Naive B cell (primary cell): ENCODE measurements at regions not wholly inside any gene's neighbourhood (a gene's known extent, or its start where the extent isn't known, plus 50 kb on each side); places are given as distances from the start of the nearest gene placed in this dataset.

Source experiments
- ATAC-seq, 2 donors: fragments of 150-1000 bp; cut with Tn5 transposase; 2 replicates each; pipeline ENCODE4 v1.10.0; 2021; ENCODE audit warnings: low read depth in 2 of 2, mild to moderate bottlenecking in 2 of 2, moderate library complexity in 2 of 2
- DNase-seq: peaks from one replicate; pipeline ENCODE4 v3.0.0; 2022
- H3K27ac Mint-ChIP-seq, 6 donors: one replicate each; pipeline ENCODE4 v1.8.0; 2020 to 2022; ENCODE audit warnings: mild to moderate bottlenecking in 6 of 6, mixed read lengths in 6 of 6, moderate library complexity in 5 of 6, inconsistent platforms in 2 of 6
- H3K27me3 Mint-ChIP-seq, 3 donors: one replicate each; pipeline ENCODE4 v1.8.0; 2021 to 2022; ENCODE audit warnings: mixed read lengths in 3 of 3, mild to moderate bottlenecking in 1 of 3
- H3K36me3 Mint-ChIP-seq, 2 donors: one replicate each; pipeline ENCODE4 v1.8.0; 2020 to 2022; ENCODE audit warnings: mixed read lengths in 2 of 2, inconsistent platforms in 1 of 2, mild to moderate bottlenecking in 1 of 2
- H3K4me1 Mint-ChIP-seq, 3 donors: one replicate each; pipeline ENCODE4 v1.8.0; 2020 to 2022; ENCODE audit warnings: mixed read lengths in 3 of 3, inconsistent platforms in 1 of 3, mild to moderate bottlenecking in 1 of 3, moderate library complexity in 1 of 3
- H3K4me3 Mint-ChIP-seq, 8 donors: one replicate each; pipeline ENCODE4 v1.8.0; 2020 to 2022; ENCODE audit warnings: mild to moderate bottlenecking in 8 of 8, mixed read lengths in 8 of 8, moderate library complexity in 8 of 8, inconsistent platforms in 2 of 8
- H3K9me3 Mint-ChIP-seq, 7 donors: one replicate each; pipeline ENCODE4 v1.8.0; 2020 to 2022; ENCODE audit warnings: mixed read lengths in 7 of 7, mild to moderate bottlenecking in 5 of 7, inconsistent platforms in 2 of 7, moderate library complexity in 1 of 7

DNA sequence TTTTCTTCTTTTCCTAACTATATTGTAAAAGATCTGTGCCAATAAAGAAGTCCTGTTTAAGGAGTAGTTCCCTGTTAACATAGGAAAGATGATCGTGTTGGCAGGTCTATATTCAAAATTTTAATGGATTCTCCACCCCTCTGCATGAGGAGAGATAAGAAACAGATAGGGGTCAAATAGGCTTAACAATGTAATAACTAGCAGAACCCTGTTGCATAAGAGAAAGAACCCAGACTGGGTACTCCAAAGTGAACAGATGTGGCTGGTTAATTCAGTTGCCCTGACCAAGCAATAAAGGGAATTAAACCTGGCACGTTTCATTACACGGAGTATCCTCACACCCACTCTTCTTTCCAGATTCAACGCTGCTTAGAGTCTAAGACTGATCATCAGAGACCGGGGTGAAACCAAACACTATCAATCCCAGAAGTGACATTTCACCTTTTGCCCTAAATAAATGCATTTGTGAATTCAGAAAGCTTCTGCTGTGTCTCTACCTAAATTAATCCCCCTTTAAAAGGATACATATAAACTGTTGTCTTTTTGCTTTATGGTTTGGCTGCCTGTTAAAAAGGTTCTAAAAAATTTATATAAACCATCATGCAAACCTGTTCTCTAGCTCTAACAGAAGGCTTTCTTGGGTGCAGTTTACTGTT is 1276.9 kb upstream of the WWC1 start:
- H3K27me3 Mint-ChIP-seq = no peaks in the 10 kb centered on the region
- H3K27ac Mint-ChIP-seq = no peak overlapping the region
- H3K9me3 Mint-ChIP-seq = peaks cover 0 to 15% (median 3%) of the 10 kb centered on the region in 7 donors
- ATAC-seq = no peak
- H3K4me3 Mint-ChIP-seq = no peak overlapping the region
- no peaks in the 10 kb centered on the region for H3K4me1 Mint-ChIP-seq
- DNase-seq = no peak
- H3K36me3 Mint-ChIP-seq = no peaks in the 10 kb centered on the region

GRCh38 chr5:167020418-167020817 is 1271.0 kb upstream of the WWC1 start:
- ATAC-seq (no peak), DNase-seq (no peak)
- Mint-ChIP-seq H3K9me3 (peaks cover 0 to 8% (median 0%) of the 10 kb centered on the region in 7 donors), H3K27me3 (no peaks in the 10 kb centered on the region), H3K36me3 (no peaks in the 10 kb centered on the region), H3K4me1 (no peaks in the 10 kb centered on the region), H3K4me3 (no peak overlapping the region), H3K27ac (no peak overlapping the region)

- no peak overlapping the region for H3K27ac Mint-ChIP-seq
- no peak for DNase-seq
- peaks cover 0 to 3% (median 0%) of the 10 kb centered on the region in 7 donors for H3K9me3 Mint-ChIP-seq
- H3K4me1 Mint-ChIP-seq = no peaks in the 10 kb centered on the region
- H3K27me3 Mint-ChIP-seq = no peaks in the 10 kb centered on the region
- ATAC-seq = no peak
- H3K4me3 Mint-ChIP-seq = no peak overlapping the region
- H3K36me3 Mint-ChIP-seq = no peaks in the 10 kb centered on the region
Measured at GRCh38 chr5:167029488-167029887, 1262.0 kb upstream of the WWC1 start.

GRCh38 chr5:167030500-167031120 is 1260.8 kb upstream of the WWC1 start:
- H3K27ac Mint-ChIP-seq = no peak overlapping the region
- DNase-seq = no peak
- H3K27me3 Mint-ChIP-seq = no peaks in the 10 kb centered on the region
- H3K9me3 Mint-ChIP-seq = peaks cover 0 to 3% (median 0%) of the 10 kb centered on the region in 7 donors
- no peaks in the 10 kb centered on the region for H3K4me1 Mint-ChIP-seq
- H3K36me3 Mint-ChIP-seq = no peaks in the 10 kb centered on the region
- ATAC-seq = no peak
- peak overlapping the region in 2 of 8 donors; percentile 35 to 75 for H3K4me3 Mint-ChIP-seq

DNA sequence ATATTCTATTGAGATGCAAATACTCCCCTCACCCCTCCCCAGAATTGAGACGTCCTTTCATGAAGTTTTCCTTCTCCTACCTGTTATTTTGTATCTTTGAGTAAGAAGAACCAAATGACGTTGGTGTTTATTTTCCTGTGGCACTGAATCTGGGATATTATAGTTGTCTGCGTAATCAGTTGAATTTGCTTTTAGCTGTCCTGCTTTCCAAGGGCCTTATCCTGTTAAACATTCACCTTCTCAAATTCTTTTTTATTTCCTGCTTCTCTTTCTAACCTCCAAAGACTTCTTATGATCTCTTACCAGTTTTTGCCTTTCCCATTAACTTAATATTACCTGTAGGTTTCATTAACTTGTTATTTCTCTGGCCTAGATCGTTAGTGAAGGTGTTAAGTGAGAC is 1254.9 kb upstream of the WWC1 start:
- ATAC-seq (no peak), DNase-seq (no peak)
- H3K27ac Mint-ChIP-seq = no peak overlapping the region
- H3K9me3 Mint-ChIP-seq = no peaks in the 10 kb centered on the region
- no peak overlapping the region for H3K4me3 Mint-ChIP-seq
- H3K36me3 Mint-ChIP-seq = no peaks in the 10 kb centered on the region
- no peaks in the 10 kb centered on the region for H3K4me1 Mint-ChIP-seq
- H3K27me3 Mint-ChIP-seq = no peaks in the 10 kb centered on the region

- Mint-ChIP-seq H3K27ac (no peak overlapping the region), H3K4me1 (no peaks in the 10 kb centered on the region), H3K36me3 (no peaks in the 10 kb centered on the region), H3K9me3 (peaks cover 0 to 2% (median 0%) of the 10 kb centered on the region in 7 donors), H3K4me3 (no peak overlapping the region), H3K27me3 (no peaks in the 10 kb centered on the region)
- ATAC-seq (no peak), DNase-seq (no peak)
Measured at GRCh38 chr5:167049043-167049663, 1242.3 kb upstream of the WWC1 start.

DNA sequence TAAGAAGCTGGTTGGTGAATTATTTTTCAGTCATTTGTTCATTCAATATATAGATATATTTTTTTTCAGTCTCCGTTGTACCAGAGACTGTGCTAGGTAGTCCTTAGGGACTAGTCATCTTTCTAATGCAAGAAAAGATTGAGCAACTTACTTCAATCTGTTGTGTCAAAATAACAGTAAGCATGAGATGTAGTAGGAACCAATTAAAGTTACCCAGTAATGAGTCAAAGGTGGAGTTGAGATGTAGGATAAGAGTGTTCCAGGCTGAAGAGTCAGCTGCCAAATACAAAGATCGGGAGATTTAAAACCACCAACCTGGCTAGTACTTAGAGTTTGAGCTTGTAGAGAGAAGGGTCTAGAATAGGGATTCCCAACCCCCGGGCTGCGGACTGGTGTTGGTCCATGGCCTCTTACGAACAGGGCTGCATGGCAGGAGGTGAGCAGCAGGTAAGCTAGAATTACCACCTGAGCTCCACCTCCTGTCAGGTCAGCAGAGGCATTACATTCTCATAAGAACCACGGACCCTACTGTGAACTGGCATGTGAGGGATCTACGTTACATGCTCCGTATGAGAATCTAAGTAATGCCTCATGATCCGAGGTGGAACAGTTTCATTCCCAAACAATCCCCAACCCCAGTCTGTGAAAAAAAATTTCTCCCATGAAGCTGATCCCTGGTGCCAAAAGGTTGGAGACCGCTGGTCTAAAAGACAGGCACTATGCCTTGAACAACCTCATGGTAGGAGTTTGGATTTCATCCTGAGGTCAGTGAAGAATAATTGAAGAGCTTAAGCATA is 1241.5 kb upstream of the WWC1 start:
- DNase-seq = no peak
- Mint-ChIP-seq H3K4me3 (no peak overlapping the region), H3K27me3 (no peaks in the 10 kb centered on the region), H3K9me3 (peaks cover 0 to 4% (median 0%) of the 10 kb centered on the region in 7 donors), H3K36me3 (no peaks in the 10 kb centered on the region), H3K27ac (no peak overlapping the region), H3K4me1 (no peaks in the 10 kb centered on the region)
- ATAC-seq = no peak

- Mint-ChIP-seq H3K27ac (no peak overlapping the region), H3K36me3 (no peaks in the 10 kb centered on the region), H3K4me1 (no peaks in the 10 kb centered on the region), H3K27me3 (no peaks in the 10 kb centered on the region), H3K4me3 (no peak overlapping the region), H3K9me3 (peaks cover 0 to 4% (median 3%) of the 10 kb centered on the region in 7 donors)
- DNase-seq = no peak
- ATAC-seq = no peak
Measured at GRCh38 chr5:167050568-167051401, 1240.7 kb upstream of the WWC1 start.

DNA sequence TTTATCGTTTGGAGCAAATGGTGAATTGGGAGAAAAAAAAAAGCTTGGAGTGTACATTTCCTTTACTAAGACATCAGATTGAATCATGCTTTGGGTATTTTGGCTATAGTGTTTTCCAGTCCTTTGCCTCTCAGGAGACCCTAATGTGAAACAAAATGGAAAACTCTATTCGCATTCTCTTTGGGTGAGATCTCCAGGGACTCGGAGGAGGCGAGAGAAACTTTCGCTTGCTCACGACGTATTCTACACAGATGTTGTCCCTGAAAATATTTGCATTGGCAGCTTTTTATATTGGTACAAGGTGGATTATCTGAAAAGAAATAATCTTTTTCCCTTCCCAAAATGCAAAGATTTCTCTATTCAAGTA is 1240.1 kb upstream of the WWC1 start:
- Mint-ChIP-seq H3K4me1 (no peaks in the 10 kb centered on the region), H3K27ac (no peak overlapping the region), H3K4me3 (no peak overlapping the region), H3K36me3 (no peaks in the 10 kb centered on the region), H3K9me3 (peaks cover 0 to 4% (median 3%) of the 10 kb centered on the region in 7 donors), H3K27me3 (no peaks in the 10 kb centered on the region)
- ATAC-seq (no peak), DNase-seq (no peak)

- H3K4me1 Mint-ChIP-seq = no peaks in the 10 kb centered on the region
- no peaks in the 10 kb centered on the region for H3K36me3 Mint-ChIP-seq
- H3K4me3 Mint-ChIP-seq = no peak overlapping the region
- ATAC-seq (no peak), DNase-seq (no peak)
- peaks cover 0 to 7% (median 3%) of the 10 kb centered on the region in 7 donors for H3K9me3 Mint-ChIP-seq
- H3K27ac Mint-ChIP-seq = peak overlapping the region in 1 of 6 donors; percentile 2
- no peaks in the 10 kb centered on the region for H3K27me3 Mint-ChIP-seq
Measured at GRCh38 chr5:167052791-167053190, 1238.7 kb upstream of the WWC1 start.

GRCh38 chr5:167057665-167058064 is 1233.8 kb upstream of the WWC1 start:
- Mint-ChIP-seq H3K4me3 (no peak overlapping the region), H3K27me3 (no peaks in the 10 kb centered on the region), H3K36me3 (no peaks in the 10 kb centered on the region), H3K27ac (no peak overlapping the region), H3K9me3 (peaks cover 0 to 7% (median 3%) of the 10 kb centered on the region in 7 donors), H3K4me1 (no peaks in the 10 kb centered on the region)
- ATAC-seq (no peak), DNase-seq (no peak)

DNA sequence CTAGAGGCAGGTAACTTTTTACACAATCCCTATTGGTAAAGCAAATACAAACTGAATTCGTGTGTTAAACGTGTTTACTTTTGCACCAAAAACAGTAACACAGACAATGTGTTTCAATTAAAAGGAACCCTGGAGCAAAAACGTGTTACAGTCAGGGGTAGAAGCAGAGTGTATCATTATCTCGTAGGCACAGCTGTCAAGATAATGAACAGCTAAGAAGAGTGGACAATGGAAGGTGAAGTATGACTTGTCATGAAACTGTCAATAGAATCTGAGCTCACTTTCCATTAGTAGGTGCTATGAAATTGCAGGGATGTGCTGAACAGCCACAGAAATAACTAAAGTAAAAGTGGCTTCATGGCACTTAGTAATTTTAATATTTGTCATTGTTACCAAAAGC is 1229.8 kb upstream of the WWC1 start:
- Mint-ChIP-seq H3K36me3 (no peaks in the 10 kb centered on the region), H3K4me3 (no peak overlapping the region), H3K27me3 (no peaks in the 10 kb centered on the region), H3K27ac (no peak overlapping the region), H3K9me3 (peaks cover 0 to 6% (median 0%) of the 10 kb centered on the region in 7 donors), H3K4me1 (no peaks in the 10 kb centered on the region)
- ATAC-seq (no peak), DNase-seq (no peak)

DNA sequence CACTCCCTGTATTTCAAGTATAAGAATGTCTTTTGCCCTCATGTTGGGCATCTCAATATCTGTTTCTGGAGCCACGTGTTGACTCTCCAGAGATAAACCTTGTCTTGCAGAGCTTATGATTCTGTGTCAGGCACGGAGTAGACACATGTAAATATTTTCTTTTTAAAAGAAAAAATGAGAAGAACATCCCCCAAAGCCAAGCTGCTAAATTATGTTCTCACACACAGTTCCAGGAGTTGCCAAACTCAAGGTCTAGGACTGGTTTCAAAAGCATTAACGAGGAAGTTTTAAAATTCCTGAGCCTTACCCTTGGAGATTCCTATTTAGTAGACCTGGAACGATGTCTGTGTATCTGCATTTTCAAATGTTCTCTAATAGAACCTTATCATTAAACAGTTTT is 1228.3 kb upstream of the WWC1 start:
- no peak overlapping the region for H3K4me3 Mint-ChIP-seq
- no peaks in the 10 kb centered on the region for H3K4me1 Mint-ChIP-seq
- ATAC-seq (no peak), DNase-seq (no peak)
- peaks cover 0 to 6% (median 0%) of the 10 kb centered on the region in 7 donors for H3K9me3 Mint-ChIP-seq
- H3K36me3 Mint-ChIP-seq = no peaks in the 10 kb centered on the region
- no peaks in the 10 kb centered on the region for H3K27me3 Mint-ChIP-seq
- no peak overlapping the region for H3K27ac Mint-ChIP-seq
